ENCODE measurements at regions not wholly inside any gene's neighbourhood (a gene's known extent, or its start where the extent isn't known, plus 50 kb on each side); places are given as distances from the start of the nearest gene placed in this dataset.
"Not testable (repeated sequence)": the region's sequence is repeated elsewhere in the genome, so short reads cannot be mapped to it uniquely, and the experiment has no call there.

- DNase-seq (ENCODE audit: low read depth): no peak
Measured at GRCh38 chr21:16420031-16420724, 690.4 kb downstream of the USP25 start.

GRCh38 chr21:16421007-16421406, 691.2 kb downstream of the USP25 start:
- no peak for DNase-seq (ENCODE audit: low read depth)

- DNase-seq (ENCODE audit: low read depth): no peak
Measured at GRCh38 chr21:16421965-16422364, 692.2 kb downstream of the USP25 start.

- no peak for DNase-seq (ENCODE audit: low read depth)
Measured at GRCh38 chr21:16422702-16423101, 692.9 kb downstream of the USP25 start.

- no peak for DNase-seq (ENCODE audit: low read depth)
Measured at GRCh38 chr21:16423921-16424320, 694.1 kb downstream of the USP25 start.

GRCh38 chr21:16424331-16424751, 694.6 kb downstream of the USP25 start:
- no peak for DNase-seq (ENCODE audit: low read depth)

GRCh38 chr21:16425376-16425775, 695.6 kb downstream of the USP25 start:
- no peak for DNase-seq (ENCODE audit: low read depth)

GRCh38 chr21:16426936-16427335, 697.2 kb downstream of the USP25 start:
- DNase-seq (ENCODE audit: low read depth): no peak

GRCh38 chr21:16427587-16428087, 697.9 kb downstream of the USP25 start:
- no peak for DNase-seq (ENCODE audit: low read depth)

- no peak for DNase-seq (ENCODE audit: low read depth)
Measured at GRCh38 chr21:16437586-16437985, 707.8 kb downstream of the USP25 start.

- no peak for DNase-seq (ENCODE audit: low read depth)
Measured at GRCh38 chr21:16438761-16439160, 709.0 kb downstream of the USP25 start.

- no peak for DNase-seq (ENCODE audit: low read depth)
Measured at GRCh38 chr21:16441789-16442188, 712.0 kb downstream of the USP25 start.

- DNase-seq (ENCODE audit: low read depth): no peak
Measured at GRCh38 chr21:16454399-16454798, 724.6 kb downstream of the USP25 start.

GRCh38 chr21:16455526-16455925, 725.7 kb downstream of the USP25 start:
- no peak for DNase-seq (ENCODE audit: low read depth)

GRCh38 chr21:16455978-16456377, 726.2 kb downstream of the USP25 start:
- DNase-seq (ENCODE audit: low read depth): no peak

GRCh38 chr21:16457498-16457897, 727.7 kb downstream of the USP25 start:
- no peak for DNase-seq (ENCODE audit: low read depth)

GRCh38 chr21:16460936-16461335, 731.2 kb downstream of the USP25 start:
- no peak for DNase-seq (ENCODE audit: low read depth)

- DNase-seq (ENCODE audit: low read depth): not testable (repeated sequence)
Measured at GRCh38 chr21:16464211-16464889, 734.6 kb downstream of the USP25 start.

- DNase-seq (ENCODE audit: low read depth): no peak
Measured at GRCh38 chr21:16468184-16468583, 738.4 kb downstream of the USP25 start.

GRCh38 chr21:16473988-16474387, 744.2 kb downstream of the USP25 start:
- no peak for DNase-seq (ENCODE audit: low read depth)

GRCh38 chr21:16476056-16476825, 746.5 kb downstream of the USP25 start:
- DNase-seq (ENCODE audit: low read depth): no peak

GRCh38 chr21:16488042-16488441, 758.3 kb downstream of the USP25 start:
- no peak for DNase-seq (ENCODE audit: low read depth)

GRCh38 chr21:16492356-16492755, 762.6 kb downstream of the USP25 start:
- no peak for DNase-seq (ENCODE audit: low read depth)
